Activated CD4-positive, alpha-beta T cell treated with anti-CD3 and anti-CD28 coated beads, Interleukin-2, Interleukin-6, amounts not matched to agents 100 ng/mL and 50 ng/mL, durations not matched to agents 16 hours and 8 hours (primary cell): ENCODE measurements at regions not wholly inside any gene's neighbourhood (a gene's known extent, or its start where the extent isn't known, plus 50 kb on each side); places are given as distances from the start of the nearest gene placed in this dataset.
"Not testable (repeated sequence)": the region's sequence is repeated elsewhere in the genome, so short reads cannot be mapped to it uniquely, and the experiment has no call there.

Source experiments
- DNase-seq: peaks from one replicate; pipeline ENCODE4 v3.0.0-alpha.2; 2020

DNA sequence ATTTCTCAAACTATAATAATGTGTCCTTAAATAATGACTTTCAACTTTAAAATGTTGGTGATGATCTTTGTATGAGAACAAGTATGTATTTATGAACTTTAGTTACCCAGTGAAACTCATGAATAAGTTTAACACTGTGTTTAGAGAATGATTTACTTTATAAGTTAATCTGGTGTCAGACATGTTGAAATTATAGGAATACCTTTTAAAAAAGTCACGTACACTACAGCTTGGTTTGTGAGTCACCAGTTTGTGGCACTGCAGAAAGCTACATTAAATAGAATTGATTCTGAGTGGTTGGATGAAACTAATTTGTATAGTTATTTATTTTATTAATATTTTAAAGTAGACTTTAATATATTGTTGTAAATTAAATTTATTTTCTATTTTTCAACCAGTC, 1366.2 kb upstream of the PCDH20 start:
- no peak for DNase-seq

GRCh38 chr13:62779161-62779560, 1363.5 kb upstream of the PCDH20 start:
- no peak for DNase-seq

- DNase-seq, result no peak
These were observed 1351.8 kb upstream of the PCDH20 start for GRCh38 chr13:62767473-62767872.

DNA sequence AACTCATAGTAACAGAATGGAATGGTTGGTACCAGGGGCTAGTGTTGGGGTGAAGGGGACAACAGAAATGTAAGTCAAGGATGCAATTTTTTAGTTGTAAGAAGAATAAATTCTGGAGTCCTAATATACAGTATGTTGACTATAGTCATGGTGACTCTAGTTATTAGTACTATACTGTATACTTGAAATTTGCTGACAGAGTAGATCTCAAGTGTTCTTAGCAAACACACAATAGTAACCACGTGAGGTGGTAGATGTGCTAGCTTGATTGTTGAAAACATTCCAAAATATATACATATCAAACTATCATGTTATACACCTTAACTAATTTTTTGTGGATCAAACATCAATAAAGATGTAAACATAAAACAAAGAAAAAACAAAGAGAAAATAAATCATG, 1345.1 kb upstream of the PCDH20 start:
- DNase-seq, result no peak

DNA sequence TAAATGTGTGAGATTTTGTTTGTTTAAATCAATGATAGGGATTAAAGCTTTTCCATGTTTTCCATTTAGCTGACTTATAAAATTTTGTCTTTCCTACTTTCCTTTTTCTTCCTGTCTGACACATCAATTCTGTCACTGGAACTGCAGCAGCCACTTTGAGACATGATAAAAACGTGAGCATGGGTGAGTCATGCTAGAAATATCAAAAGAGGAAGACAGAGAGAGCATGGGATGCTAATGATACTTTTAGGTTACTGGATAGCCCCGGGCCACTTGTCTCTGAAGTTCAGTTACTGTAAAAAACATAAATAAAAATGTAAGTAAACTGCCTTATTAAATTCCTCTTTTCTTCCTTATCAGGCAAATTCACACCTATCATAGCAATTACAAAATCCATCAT, 1332.0 kb upstream of the PCDH20 start:
- DNase-seq, result no peak

- DNase-seq, result no peak
These were observed 1331.5 kb upstream of the PCDH20 start for GRCh38 chr13:62747152-62747551.

- not testable (repeated sequence) for DNase-seq
These were observed 1314.1 kb upstream of the PCDH20 start for GRCh38 chr13:62729746-62730145.

DNA sequence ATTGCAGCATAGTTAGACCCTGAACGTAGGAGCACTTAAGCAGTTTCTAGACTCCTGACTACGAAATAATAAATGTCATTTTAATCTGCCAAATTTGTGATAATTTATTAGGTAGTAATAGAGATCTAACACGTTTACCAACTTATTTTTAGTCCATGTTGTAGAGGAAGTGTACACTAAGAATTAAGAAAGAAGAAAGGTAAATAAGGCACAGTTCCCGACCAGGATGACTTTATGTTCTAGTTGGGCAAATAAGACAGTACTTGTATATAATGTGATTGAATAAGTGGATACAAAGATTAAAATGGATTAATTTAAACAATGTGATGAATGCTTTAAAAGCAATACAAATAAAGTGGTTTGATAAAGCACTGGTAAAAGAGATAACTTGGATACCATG, 1306.2 kb upstream of the PCDH20 start:
- no peak for DNase-seq

GRCh38 chr13:62711948-62712347, 1296.3 kb upstream of the PCDH20 start:
- not testable (repeated sequence) for DNase-seq

DNA sequence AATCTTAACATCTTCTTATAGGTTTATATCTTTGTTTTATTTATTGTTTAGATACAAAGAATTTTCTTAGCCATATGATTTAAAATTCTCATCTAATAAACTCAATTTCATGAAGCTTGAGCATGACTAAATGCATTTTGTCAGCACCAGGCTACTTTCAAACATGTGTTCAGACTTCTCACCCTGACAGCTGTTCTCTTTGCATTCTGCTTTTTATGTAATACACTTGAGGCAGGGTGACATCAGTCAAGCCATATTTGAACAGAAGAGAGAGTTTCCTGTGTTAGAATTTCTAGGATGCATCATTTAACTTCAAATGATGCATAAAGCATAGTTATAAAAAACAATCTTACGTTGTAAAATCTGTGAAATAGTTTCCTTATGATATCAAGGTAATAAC, 1295.1 kb upstream of the PCDH20 start:
- no peak for DNase-seq

GRCh38 chr13:62706048-62706447, 1290.4 kb upstream of the PCDH20 start:
- no peak for DNase-seq

- no peak for DNase-seq
These were observed 1289.2 kb upstream of the PCDH20 start for GRCh38 chr13:62704875-62705274.

- no peak for DNase-seq
These were observed 1286.9 kb upstream of the PCDH20 start for GRCh38 chr13:62702502-62702901.

GRCh38 chr13:62697701-62698100, 1282.1 kb upstream of the PCDH20 start:
- no peak for DNase-seq

- no peak for DNase-seq
These were observed 1280.8 kb upstream of the PCDH20 start for GRCh38 chr13:62696490-62696889.

DNA sequence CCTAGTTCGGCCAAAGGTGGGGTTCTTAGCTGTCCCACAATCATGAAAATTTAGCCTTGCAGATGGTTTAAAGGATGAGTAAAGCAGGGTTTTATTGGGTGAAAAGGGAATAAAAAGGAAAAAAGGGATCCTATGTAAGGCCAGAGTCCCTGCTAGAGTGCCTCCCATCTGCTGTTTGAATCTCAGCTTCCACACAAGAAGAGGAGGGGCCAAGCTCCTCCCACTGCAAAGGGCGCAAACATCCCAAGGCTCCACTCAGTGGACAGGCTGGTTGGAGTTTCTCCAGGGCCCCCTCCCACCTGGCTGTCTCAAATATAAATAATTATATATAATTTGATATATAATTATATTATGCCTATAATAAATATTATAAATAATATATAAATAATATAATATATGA, 1272.1 kb upstream of the PCDH20 start:
- no peak for DNase-seq

- DNase-seq, result no peak
These were observed 1268.7 kb upstream of the PCDH20 start for GRCh38 chr13:62684359-62684758.

GRCh38 chr13:62682788-62683187, 1267.1 kb upstream of the PCDH20 start:
- no peak for DNase-seq

DNA sequence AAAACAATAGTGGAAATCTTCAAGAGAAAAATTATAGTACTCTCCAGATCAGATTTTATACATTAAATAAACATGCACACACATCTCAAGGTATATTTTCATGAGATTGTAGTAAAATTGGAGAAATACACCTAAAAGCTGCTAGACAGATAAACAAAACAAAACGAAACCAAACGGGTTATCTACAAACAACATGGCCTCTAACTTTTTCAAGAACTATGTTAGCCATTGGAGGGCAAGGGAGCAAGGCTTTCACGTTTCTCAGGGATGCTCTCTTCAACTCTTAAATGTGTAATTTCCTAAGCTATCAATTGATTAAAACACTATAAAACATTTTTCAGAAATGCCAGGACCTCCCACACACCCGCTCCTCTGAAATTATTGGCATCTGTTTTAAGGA, 1262.4 kb upstream of the PCDH20 start:
- DNase-seq, result no peak

DNA sequence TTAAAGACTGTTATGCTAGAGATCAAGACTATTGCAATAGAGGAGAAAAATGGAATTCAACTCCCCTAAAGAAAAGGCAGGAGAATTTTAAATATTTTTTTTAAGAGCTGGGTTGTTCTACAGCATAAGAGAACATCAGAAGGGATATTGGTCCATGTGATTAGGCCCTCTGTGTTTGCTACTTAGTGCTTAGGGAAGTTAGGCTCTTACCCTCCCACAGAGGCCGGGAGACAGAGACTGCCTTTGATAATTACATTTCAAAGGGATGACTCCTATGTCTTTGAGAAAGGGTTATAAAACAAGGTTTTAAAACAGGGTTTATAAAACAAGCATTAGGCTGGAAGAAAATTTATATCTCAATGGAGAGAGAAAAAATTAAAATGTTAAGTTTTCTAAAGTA, 1248.1 kb upstream of the PCDH20 start:
- no peak for DNase-seq

- no peak for DNase-seq
These were observed 1243.7 kb upstream of the PCDH20 start for GRCh38 chr13:62659365-62659764.

DNA sequence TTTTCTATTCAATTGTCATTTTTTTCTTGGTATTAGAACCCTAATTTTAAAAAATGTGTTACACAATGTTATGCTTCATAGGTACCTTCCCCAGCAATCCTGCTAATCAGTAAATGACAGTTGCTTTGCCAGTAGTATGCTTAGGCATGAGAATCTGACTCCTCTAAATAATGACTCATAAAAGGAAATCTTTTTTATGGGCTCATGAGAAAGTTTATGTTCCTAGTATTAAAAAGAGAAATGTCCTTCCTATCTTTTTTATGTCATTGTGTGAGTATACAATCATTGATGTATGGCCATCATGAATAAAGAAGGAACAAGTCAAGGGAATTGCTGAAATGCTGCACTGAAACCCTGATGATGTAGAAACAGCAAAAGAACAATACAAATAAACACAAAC, 1237.7 kb upstream of the PCDH20 start:
- DNase-seq, result no peak

- DNase-seq, result no peak
These were observed 1228.3 kb upstream of the PCDH20 start for GRCh38 chr13:62643799-62644524.

DNA sequence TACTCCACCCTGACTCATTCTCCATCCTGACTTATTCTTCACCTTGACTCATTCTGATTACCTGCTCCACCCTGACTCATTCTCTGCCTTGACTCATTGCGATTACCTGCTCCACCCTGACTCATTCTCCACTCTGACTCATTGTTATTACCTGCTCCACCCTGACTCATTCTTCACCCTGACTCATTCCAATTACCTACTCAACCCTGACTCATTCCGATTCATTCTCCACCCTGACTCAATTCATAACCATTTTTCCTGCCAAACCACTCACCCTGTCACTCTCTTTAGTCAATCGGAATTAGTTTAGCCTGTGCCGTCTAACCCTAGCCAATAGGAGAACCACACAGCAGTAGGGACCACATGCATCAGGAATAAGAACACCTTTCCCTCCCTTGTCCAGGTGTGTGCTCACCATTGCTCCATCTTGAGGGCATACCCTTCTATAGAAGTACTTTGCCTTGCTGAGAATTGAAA, 1227.4 kb upstream of the PCDH20 start:
- peak; percentile 73 for DNase-seq

GRCh38 chr13:62635161-62635560, 1219.5 kb upstream of the PCDH20 start:
- no peak for DNase-seq
